OCI-LY7 (cell line): ENCODE measurements at regions not wholly inside any gene's neighbourhood (a gene's known extent, or its start where the extent isn't known, plus 50 kb on each side); places are given as distances from the start of the nearest gene placed in this dataset.

ENCODE experiments used
- CTCF ChIP-seq: fragments of 200-600 bp; sonication (generic); conservative IDR thresholded peaks from 2 replicates; pipeline ENCODE4 v1.5.1; 2014; ENCODE audit warnings: mild to moderate bottlenecking, antibody characterized with exemption, low read length, moderate library complexity, mixed read lengths
- EZH2phosphoT487 ChIP-seq: fragments of 200-600 bp; sonication (generic); IDR thresholded peaks from 2 replicates; pipeline ENCODE4 v1.6.1; 2018; ENCODE audit warnings: low read depth, borderline replicate concordance, mild to moderate bottlenecking, mixed run types, antibody characterized with exemption, low read length, moderate library complexity, mixed read lengths

- TF ChIP-seq CTCF (no peak), EZH2phosphoT487 (no peak)
Observed at GRCh38 chr2:7879483-7879835, 802.4 kb upstream of the ID2 start.
